ENCODE measurements at regions not wholly inside any gene's neighbourhood (a gene's known extent, or its start where the extent isn't known, plus 50 kb on each side); places are given as distances from the start of the nearest gene placed in this dataset.

DNA sequence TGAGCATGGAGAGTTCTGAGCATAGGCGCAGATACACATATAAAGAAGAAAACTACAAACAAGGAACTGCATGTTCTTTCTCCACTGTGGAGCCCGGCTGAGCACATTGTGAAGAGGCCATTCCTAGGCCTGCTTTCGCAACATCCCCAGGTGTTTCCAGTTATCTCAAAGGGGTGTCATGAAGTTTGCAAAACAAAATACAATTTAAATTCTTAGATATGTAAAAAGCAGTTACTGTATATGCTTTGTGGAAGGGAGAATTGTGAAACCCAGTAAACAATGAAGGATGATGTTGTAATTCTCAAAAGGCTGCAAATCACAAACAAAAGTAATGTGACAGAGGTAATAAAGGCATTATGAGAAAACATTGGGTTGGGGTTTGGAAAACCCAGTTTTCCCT lies 98.6 kb upstream of the ZNF644 start:
- no peak overlapping the region for H3K4me2 ChIP-seq (ENCODE audit: control insufficient read depth, insufficient read depth)
- ChIA-PET CTCF (interaction anchor here (5.3 kb wide), 1 partner anchor 45 kb away, joined by 24 read pairs; no protein-coding TSS in a partner anchor), POLR2A (no interaction called here), RAD21 (ENCODE audit: unreplicated experiment) (interaction anchor here (0.6 kb wide), 1 partner anchor 99 kb away, joined by 4 read pairs; no protein-coding TSS in a partner anchor), SMC1A (ENCODE audit: uncharacterized antibody, unreplicated experiment) (interaction anchor here (1.6 kb wide), 1 partner anchor 22 kb away, joined by 3 read pairs; no protein-coding TSS in a partner anchor)
- no peaks in the 10 kb centered on the region for H3K79me2 ChIP-seq (ENCODE audit: control insufficient read depth, insufficient read depth, low read length)
- TF ChIP-seq, protein P1, sequence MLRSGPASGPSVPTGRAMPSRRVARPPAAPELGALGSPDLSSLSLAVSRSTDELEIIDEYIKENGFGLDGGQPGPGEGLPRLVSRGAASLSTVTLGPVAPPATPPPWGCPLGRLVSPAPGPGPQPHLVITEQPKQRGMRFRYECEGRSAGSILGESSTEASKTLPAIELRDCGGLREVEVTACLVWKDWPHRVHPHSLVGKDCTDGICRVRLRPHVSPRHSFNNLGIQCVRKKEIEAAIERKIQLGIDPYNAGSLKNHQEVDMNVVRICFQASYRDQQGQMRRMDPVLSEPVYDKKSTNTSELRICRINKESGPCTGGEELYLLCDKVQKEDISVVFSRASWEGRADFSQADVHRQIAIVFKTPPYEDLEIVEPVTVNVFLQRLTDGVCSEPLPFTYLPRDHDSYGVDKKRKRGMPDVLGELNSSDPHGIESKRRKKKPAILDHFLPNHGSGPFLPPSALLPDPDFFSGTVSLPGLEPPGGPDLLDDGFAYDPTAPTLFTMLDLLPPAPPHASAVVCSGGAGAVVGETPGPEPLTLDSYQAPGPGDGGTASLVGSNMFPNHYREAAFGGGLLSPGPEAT (IDR thresholded peaks at IDR 0.05; ENCODE audit: low read depth) = no peak
- TF ChIP-seq, protein P2, sequence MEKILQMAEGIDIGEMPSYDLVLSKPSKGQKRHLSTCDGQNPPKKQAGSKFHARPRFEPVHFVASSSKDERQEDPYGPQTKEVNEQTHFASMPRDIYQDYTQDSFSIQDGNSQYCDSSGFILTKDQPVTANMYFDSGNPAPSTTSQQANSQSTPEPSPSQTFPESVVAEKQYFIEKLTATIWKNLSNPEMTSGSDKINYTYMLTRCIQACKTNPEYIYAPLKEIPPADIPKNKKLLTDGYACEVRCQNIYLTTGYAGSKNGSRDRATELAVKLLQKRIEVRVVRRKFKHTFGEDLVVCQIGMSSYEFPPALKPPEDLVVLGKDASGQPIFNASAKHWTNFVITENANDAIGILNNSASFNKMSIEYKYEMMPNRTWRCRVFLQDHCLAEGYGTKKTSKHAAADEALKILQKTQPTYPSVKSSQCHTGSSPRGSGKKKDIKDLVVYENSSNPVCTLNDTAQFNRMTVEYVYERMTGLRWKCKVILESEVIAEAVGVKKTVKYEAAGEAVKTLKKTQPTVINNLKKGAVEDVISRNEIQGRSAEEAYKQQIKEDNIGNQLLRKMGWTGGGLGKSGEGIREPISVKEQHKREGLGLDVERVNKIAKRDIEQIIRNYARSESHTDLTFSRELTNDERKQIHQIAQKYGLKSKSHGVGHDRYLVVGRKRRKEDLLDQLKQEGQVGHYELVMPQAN (conservative IDR thresholded peaks at IDR 0.05) = no peak
- BruUV-seq (replicated peaks) = no TSS peak
- FAIRE-seq = no peak
- intact Hi-C loops (cut with micrococcal nuclease; ENCODE audit: unreplicated experiment) (no loop called here), in situ Hi-C loops (cut with MboI) (no loop called here)
- no peak overlapping the region for H2AFZ ChIP-seq (ENCODE audit: control insufficient read depth, low read depth, low read length)
- H3K27me3 ChIP-seq (replicated peaks in 1 of 2; ENCODE audit: control insufficient read depth in 2 of 2, insufficient read depth in 2 of 2, low read length in 1 of 2) = no peaks in the 10 kb centered on the region
- no peaks in the 10 kb centered on the region for H4K20me1 ChIP-seq (ENCODE audit: control insufficient read depth, insufficient read depth)
- no peaks in the 10 kb centered on the region for H3K4me1 ChIP-seq (ENCODE audit: control insufficient read depth, insufficient read depth, low read length)
- no peak overlapping the region for H3K27ac ChIP-seq (ENCODE audit: control insufficient read depth, insufficient read depth)
- H3K9me3 ChIP-seq (replicated peaks; ENCODE audit: control insufficient read depth, insufficient read depth, low read length) = no peaks in the 10 kb centered on the region
- DNase-seq (ENCODE audit: low read depth, low spot score) = no peak
- H3K36me3 ChIP-seq (ENCODE audit: control insufficient read depth in 2 of 2, insufficient read depth in 2 of 2, low read length in 1 of 2) = no peaks in the 10 kb centered on the region
- WGBS (ENCODE audit: insufficient coverage, insufficient replicate concordance, low lambda C conversion rate, missing lambda C conversion rate) = 69% methylated on average over 3 of the region's 3 CpGs
- ATAC-seq = no peak
- H3K4me3 ChIP-seq = no peak overlapping the region
- H3K9ac ChIP-seq (ENCODE audit: control insufficient read depth, insufficient read depth, low read length) = no peak overlapping the region

DNA sequence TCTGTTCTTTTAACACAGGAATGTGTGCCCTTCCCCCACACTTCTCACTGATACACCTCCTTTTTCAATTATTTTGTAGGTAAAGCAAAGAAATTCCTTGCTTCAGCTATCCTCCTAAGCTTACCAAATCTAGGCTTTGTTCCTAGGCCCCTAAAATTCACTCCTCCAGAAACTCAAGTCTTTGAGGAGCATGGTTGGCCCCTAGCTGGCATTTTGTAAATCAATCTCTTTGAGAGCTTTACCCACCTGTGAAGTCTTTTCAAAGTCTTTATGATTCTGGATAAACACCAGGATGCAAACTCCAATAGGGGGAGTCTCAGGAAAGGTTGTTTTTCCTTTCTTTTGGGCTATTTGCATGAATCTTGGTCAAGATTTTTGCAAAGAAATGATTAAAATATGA lies 82.9 kb upstream of the ZNF644 start:
- no peak for FAIRE-seq
- CTCF ChIA-PET = no interaction called here
- Histone ChIP-seq H3K4me2 (ENCODE audit: control insufficient read depth, insufficient read depth) (no peak overlapping the region), H3K4me1 (ENCODE audit: control insufficient read depth, insufficient read depth, low read length) (no peaks in the 10 kb centered on the region), H3K4me3 (no peak overlapping the region), H3K9ac (ENCODE audit: control insufficient read depth, insufficient read depth, low read length) (no peak overlapping the region), H3K36me3 (ENCODE audit: control insufficient read depth in 2 of 2, insufficient read depth in 2 of 2, low read length in 1 of 2) (no peaks in the 10 kb centered on the region), H2AFZ (ENCODE audit: control insufficient read depth, low read depth, low read length) (no peak overlapping the region), H3K27ac (ENCODE audit: control insufficient read depth, insufficient read depth) (no peak overlapping the region), H4K20me1 (ENCODE audit: control insufficient read depth, insufficient read depth) (no peaks in the 10 kb centered on the region), H3K27me3 (replicated peaks in 1 of 2; ENCODE audit: control insufficient read depth in 2 of 2, insufficient read depth in 2 of 2, low read length in 1 of 2) (no peaks in the 10 kb centered on the region; a peak in 1 of 4 replicates), H3K79me2 (ENCODE audit: control insufficient read depth, insufficient read depth, low read length) (no peaks in the 10 kb centered on the region), H3K9me3 (replicated peaks; ENCODE audit: control insufficient read depth, insufficient read depth, low read length) (no peaks in the 10 kb centered on the region)
- SMC1A ChIA-PET (ENCODE audit: uncharacterized antibody, unreplicated experiment) = no interaction called here
- intact Hi-C loops (cut with micrococcal nuclease; ENCODE audit: unreplicated experiment) = no loop called here
- in situ Hi-C loops (cut with MboI) = no loop called here
- RAD21 ChIA-PET (ENCODE audit: unreplicated experiment) = no interaction called here
- POLR2A ChIA-PET = no interaction called here
- ATAC-seq = no peak
- BruUV-seq (replicated peaks) = no TSS peak
- no peak for DNase-seq (ENCODE audit: low read depth, low spot score)
- TF ChIP-seq, protein P3, sequence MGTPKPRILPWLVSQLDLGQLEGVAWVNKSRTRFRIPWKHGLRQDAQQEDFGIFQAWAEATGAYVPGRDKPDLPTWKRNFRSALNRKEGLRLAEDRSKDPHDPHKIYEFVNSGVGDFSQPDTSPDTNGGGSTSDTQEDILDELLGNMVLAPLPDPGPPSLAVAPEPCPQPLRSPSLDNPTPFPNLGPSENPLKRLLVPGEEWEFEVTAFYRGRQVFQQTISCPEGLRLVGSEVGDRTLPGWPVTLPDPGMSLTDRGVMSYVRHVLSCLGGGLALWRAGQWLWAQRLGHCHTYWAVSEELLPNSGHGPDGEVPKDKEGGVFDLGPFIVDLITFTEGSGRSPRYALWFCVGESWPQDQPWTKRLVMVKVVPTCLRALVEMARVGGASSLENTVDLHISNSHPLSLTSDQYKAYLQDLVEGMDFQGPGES (IDR thresholded peaks at IDR 0.05) = no peak
- TF ChIP-seq, protein P4, sequence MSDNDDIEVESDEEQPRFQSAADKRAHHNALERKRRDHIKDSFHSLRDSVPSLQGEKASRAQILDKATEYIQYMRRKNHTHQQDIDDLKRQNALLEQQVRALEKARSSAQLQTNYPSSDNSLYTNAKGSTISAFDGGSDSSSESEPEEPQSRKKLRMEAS (IDR thresholded peaks at IDR 0.05; ENCODE audit: low read depth, low read length) = no peak
- no peak for TF ChIP-seq YBX1 (IDR thresholded peaks at IDR 0.05)
- TF ChIP-seq EGR1 (IDR thresholded peaks at IDR 0.05; ENCODE audit: borderline replicate concordance in 1 of 2, low read depth in 2 of 2, low read length in 2 of 2) = no peak
- TF ChIP-seq STAT1 (conservative IDR thresholded peaks at IDR 0.05) = no peak
- TF ChIP-seq HDAC2 (IDR thresholded peaks at IDR 0.05) = no peak
- TF ChIP-seq, protein P5, sequence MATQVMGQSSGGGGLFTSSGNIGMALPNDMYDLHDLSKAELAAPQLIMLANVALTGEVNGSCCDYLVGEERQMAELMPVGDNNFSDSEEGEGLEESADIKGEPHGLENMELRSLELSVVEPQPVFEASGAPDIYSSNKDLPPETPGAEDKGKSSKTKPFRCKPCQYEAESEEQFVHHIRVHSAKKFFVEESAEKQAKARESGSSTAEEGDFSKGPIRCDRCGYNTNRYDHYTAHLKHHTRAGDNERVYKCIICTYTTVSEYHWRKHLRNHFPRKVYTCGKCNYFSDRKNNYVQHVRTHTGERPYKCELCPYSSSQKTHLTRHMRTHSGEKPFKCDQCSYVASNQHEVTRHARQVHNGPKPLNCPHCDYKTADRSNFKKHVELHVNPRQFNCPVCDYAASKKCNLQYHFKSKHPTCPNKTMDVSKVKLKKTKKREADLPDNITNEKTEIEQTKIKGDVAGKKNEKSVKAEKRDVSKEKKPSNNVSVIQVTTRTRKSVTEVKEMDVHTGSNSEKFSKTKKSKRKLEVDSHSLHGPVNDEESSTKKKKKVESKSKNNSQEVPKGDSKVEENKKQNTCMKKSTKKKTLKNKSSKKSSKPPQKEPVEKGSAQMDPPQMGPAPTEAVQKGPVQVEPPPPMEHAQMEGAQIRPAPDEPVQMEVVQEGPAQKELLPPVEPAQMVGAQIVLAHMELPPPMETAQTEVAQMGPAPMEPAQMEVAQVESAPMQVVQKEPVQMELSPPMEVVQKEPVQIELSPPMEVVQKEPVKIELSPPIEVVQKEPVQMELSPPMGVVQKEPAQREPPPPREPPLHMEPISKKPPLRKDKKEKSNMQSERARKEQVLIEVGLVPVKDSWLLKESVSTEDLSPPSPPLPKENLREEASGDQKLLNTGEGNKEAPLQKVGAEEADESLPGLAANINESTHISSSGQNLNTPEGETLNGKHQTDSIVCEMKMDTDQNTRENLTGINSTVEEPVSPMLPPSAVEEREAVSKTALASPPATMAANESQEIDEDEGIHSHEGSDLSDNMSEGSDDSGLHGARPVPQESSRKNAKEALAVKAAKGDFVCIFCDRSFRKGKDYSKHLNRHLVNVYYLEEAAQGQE (IDR thresholded peaks at IDR 0.05; ENCODE audit: low read depth, low read length) = no peak
